ENCODE measurements at regions not wholly inside any gene's neighbourhood (a gene's known extent, or its start where the extent isn't known, plus 50 kb on each side); places are given as distances from the start of the nearest gene placed in this dataset.

GRCh38 chr4:52529983-52530382 lies 129.1 kb downstream of the USP46 start:
- no peak for DNase-seq

GRCh38 chr4:52535793-52536192 lies 123.3 kb downstream of the USP46 start:
- no peak for DNase-seq
